Effector CD8-positive, alpha-beta T cell (primary cell): ENCODE measurements at regions not wholly inside any gene's neighbourhood (a gene's known extent, or its start where the extent isn't known, plus 50 kb on each side); places are given as distances from the start of the nearest gene placed in this dataset.

ENCODE experiments used
- DNase-seq: peaks from one replicate; lab custom pipeline; 2025; lab: John Stamatoyannopoulos, UW

DNA sequence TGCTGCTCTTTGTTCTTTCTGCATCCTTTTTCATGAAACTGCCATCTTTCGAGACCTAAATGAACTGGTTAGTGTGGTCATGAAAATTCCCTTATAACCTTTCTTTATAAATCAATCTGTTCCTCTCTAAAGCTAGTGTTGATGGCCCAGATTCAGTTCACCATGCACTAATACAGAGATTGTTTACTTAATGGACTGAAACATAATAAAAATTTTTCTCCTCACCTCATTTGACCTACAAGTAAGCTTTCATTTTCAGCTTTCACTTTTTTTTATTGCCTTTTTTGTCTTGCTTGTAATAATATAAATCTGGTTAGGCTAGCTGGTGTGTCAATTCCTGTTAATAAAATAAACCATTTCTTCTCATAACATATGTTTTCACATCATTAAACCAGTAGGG lies 183.8 kb downstream of the CCDC59 start:
- no peak for DNase-seq

DNA sequence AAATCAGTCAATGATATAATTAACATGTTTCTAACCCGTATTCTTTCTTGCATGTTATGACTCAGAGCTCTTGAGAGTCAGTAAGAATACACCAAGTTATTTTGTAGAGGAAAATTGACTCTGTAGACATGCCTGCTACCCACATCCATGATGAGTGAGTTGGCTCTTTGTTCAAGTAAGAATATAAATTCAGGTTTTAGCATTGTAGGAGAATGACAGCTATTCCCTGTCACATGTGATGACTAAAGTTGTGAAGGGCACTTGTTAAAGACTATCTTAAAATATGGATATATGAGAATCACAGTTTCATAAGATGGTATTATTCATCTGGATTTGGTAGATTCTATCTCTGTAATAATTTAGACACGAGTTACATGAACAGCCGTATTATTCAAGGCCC lies 209.1 kb downstream of the CCDC59 start:
- no peak for DNase-seq

DNA sequence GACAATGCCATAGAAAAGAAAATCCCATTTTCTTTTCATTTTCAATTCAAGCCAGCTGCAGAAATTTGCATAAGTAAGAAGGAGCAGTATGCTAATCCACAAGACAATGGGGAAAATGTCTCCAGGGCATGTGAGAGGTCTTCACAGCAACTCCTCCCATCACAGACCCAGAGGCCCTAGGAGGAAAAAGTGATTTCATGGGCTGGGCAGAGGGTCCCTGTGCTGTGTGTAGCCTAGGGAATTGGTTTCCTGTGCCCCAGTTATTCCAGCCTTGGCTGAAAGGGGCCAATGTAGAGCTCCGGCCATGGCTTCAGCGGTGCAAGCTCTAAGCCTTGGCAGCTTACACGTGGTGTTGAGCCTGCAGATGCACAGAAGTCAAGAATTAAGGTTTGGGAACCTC lies 211.4 kb downstream of the CCDC59 start:
- DNase-seq: no peak

DNA sequence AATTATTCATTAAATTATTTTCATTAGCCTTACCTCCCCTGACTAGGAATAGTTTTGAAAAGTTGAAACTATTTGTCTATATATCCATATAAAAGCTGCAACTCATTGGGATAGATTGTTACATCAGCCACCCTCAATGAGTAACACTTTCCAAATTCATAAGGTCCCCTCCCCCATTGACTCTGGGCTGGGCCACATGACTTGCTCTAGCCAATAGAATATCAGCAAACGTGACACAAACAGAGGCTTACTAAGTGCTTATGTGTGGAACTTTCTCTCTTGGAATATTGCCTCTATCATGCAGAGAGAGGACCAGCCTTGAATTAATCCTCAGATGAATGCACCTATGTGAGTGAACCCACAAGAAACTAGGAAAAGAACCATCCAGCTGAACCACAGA lies 213.7 kb downstream of the CCDC59 start:
- no peak for DNase-seq

DNA sequence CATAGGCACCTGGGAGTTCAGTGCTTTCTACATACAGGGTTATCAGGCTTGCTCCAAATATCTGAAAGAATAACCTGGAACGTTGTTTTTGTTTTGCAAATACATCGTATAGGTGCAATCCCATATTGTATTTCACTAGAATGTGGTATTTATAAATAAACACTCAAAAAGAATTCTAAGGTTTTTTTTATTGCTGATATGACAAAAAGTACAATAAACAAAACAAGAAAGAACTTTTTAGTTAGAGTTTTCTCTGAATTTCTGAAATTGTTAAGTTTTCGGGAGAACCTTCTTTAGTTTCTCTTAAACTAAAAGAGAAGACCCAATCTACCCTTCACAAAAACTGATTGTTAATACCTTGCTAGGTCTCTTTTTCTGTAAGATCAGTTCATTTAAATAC lies 225.8 kb downstream of the CCDC59 start:
- DNase-seq: no peak

DNA sequence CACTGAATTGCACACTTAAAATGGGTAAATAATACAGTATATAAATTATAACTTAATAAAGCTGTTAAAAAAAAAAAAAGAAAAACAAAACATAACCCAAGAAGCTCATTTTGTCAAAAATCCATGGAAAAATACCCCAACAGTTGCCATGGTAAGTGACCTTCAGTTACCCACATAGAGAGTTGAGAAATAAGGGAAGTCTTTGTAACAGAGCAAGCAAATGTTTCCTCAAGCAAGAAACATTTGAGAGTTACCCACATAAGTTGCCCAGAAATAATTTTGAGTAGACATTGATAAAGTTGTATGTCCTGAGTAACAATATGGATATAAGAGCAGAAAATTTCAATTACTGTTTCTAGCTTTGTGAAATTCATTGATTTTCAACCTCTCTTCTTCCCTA lies 227.4 kb downstream of the CCDC59 start:
- DNase-seq: no peak

DNA sequence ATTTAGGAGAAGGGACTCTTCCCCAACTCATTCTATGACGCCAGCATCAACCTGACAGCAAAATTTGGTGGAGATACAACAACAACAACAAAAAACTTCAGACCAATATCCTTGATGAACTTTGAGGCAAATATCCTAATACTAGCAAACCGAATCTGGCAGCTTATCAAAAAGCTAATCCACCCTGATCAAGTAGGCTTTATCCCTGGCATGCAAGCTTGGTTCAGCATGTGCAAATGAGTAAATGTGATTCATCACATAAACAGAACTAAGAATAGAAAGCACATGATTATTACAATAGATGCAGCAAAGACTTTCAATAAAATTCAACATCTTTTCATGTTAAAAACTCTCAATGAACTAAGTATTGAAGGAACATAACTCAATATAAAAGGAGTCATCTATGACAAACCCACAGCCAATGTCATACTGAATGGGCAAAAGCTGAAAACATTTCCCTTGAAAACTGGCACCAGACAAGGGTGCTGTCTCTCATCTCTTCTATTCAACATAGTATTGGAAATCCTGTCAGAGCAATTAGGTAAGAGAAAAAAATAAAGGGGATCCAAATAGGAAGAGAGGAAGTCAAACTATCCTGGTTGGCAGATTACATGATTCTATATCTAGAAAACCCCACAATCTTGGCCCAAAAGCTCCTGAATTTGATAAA lies 233.3 kb downstream of the CCDC59 start:
- DNase-seq: no peak

DNA sequence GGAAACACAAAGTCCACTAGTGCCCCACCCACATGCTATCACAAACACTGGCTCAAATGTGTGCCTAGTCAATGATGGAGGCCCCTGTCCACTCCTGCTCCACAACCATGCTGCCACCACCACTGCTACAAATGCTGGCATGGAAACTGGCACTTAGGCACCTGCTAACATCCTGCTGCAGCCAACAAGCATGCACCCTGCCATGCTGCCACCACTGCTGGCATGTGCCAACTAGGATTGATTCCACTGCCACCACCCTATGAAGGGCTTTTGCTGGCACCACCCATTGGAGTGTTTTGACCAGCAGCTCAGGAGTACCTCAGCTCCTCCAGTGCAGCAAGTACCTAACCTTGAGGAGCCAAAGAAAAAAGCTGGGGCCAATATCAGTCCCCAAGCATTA lies 236.6 kb downstream of the CCDC59 start:
- DNase-seq: no peak

DNA sequence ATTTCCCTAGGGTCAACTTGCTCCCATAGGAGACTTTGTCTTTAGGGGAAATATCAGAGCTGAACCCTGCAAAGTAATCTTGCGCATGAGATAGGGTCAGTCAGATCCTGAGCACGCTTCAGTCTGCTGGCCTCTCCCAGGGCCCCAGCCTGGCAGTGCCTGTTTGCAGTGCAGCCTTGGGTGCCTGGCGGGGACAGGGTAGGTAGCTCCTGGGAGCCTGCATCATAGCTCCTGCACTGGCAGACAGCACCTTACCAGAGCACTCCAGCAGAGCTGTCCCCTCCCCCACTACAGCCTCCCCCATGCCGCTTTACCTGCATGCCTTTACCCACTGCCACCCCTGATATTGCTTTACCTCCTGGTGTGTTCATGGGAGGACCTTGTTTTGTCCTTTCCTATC lies 237.3 kb downstream of the CCDC59 start:
- DNase-seq: no peak

DNA sequence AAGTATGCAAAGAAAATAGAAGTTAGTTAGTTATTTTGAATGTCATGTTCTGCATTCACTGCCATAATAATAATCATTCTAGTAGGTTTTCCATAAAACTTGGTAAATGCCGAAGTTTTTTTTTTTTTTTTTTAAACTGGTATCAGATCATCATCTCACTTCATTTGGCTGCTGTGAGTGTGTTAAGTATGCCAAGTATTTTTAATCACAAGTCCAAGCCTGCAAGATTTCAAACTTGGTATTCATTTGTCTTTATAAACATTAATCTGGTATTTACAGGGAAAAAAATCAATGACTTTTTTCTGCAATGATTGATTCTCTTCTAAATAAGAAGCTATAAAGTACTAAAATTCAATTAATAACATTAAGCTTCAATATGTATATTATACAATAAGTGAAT lies 248.9 kb downstream of the CCDC59 start:
- no peak for DNase-seq

DNA sequence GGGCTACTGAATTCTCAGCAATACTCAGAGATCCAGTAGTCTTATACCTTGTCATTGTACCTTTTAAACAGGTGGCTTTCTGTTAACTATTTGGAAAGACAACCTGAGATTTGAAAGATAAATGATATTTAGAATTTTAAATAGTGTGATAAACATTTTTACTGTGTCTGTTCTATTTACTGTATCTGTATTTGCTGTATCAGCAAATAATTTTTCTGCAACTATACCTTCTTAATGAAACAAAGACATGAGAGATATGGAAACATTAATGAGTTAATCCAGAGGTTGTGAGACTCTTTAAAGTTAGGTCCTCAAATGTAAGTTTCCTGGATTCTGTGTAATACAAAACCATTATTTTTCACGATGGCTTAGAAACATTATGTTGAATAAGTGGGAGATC lies 249.6 kb downstream of the CCDC59 start:
- DNase-seq: no peak

DNA sequence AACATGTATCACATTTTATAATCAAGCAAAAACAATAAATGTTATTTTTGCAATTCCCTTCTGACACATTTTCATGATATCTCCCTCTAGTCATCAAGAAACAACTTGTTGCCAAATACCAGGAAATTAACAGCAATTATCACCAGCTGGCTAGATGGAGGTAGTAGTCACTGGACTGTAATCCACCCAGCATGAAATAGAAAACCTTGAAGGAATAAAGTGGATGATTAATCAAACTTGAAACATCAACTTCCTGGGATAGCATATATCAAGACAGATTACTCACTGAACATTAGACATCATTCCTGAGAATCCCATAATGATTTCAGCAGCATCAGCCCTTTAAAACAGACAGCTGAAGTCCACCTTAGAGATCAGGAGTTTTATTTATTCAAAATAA lies 259.0 kb downstream of the CCDC59 start:
- DNase-seq: no peak

DNA sequence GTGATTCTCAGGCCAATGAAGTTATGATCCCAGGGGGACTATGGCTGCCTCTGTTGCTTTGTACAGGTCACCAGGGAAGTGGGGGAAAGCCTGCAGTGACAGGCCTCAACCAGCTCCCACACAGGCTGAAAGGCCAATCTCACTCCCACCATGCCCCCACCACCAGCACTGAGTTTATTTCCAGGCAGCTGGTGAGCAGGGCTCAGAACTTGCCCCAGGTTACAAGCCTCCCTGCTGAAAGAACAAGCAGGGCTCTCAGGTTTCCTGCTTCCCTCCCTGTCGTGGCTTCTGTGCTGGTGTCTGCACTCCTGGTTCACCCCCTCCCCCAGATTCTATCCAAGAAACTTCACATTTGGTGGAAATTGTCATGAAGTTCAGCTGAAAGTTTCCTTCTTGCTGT lies 260.3 kb downstream of the CCDC59 start:
- DNase-seq: no peak

DNA sequence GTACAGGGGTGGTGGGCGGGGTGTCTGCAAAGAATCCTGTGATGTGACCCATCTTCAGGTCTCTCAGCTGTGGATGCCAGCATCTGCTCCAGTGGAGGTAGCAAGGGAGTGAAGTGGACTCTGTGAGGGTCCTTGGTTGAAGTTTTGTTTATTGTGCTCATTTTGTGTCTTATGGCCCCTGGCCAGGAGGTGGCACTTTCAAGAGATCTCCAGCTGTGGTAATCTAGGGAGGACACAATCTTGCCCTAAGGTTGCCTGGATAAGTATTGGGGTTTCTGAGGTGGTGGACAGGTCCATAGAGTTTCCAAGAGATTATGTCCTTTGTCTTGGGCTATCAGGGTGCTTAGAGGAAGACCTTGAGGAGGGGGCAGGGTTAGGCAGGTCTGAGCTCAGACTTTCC lies 260.7 kb downstream of the CCDC59 start:
- no peak for DNase-seq

DNA sequence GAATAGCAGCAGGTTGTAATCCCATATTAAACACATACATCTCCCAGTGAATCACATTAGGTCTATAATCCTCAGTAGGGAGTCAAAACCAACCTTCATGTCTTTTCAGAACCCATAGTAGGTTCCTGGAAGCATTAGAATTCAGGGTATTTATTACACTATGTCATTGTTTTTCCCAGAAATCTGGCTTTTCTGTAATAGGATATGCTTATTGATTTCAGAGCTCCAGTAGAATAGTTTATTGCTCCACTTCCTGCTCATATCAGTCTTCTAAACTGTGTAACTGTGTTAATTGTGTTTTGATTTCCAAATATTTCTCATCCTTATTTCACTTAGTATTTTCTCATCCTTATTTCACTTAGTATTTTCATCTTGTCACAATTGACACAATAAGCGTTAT lies 268.0 kb downstream of the CCDC59 start:
- no peak for DNase-seq

DNA sequence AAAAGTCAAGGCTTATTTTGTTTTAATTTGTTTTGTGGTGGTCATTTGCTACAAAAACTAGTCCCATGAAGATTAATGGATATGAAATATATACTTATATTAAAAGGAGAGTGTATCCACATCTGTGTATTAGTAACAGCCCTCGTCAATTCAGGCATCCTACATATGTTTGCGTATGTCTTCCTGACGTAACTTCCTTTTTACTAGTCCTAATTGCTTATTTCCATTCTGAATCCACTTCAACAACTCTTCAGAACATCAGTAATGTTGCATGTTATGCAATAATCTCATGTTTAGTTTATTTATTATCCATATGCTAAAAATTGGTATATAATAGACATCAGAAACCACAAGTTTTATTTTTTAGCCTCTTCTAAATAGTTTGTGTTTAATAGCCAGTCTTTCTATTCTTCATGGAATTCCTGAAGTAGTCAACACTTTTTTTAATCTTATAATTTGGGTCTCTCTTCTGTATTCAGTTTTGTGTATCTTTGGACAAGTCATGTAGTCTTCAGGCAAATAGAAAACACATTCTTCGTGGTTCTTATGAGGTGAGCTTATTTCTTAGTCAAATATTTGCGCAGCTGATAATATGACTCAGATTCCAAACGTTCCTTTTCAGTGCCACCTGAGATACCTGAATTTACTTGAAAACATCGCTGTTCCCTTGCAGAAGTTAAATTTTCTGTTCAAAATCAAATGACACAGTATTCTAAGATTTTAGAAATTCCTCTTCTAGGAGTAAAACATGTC lies 268.6 kb downstream of the CCDC59 start:
- no peak for DNase-seq

DNA sequence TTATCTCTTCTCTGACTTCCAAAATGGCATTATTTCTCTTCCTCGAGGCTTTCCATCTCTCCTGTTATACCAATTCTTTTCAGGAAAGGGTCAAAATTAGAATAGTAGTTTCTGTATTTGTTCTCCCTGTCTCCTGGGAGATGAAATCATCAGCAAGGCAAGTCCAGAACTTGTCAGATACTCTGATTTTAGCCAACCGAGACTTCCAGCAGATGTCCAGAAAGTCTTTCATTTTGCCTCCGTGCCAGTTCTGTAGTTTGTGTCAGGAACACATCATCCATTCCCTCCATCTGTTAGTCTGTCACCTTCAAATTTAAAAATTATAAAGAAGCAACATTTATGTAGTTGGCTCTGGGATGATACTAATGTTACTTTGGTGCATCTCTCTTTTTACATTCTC lies 275.7 kb downstream of the CCDC59 start:
- no peak for DNase-seq

DNA sequence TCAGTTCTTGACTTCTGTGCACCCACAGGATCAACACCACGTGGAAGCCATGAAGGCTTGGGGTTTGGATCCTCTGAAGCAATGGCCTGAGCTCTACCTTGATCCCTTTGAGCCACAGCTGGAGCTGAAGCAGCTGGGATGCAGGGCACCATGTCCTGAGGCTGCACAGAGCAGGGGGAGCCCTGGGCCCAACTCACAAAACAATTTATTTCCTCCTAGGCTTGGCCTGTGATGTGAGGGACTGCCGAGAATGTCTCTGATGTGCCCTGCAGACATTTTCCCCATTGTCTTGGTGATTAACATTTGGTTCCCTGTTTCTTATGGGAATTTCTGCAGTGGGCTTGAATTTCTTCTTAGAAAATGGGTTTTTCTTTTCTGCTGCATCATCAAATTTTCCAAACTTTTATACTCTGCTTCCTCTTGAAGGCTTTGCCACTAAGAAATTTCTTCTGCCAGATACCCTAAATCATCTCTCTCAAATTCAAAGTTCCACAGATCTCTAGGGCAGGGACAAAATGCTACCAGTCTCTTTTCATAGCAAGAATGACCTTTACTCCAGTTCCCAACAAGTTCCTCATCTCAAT lies 288.2 kb downstream of the CCDC59 start:
- DNase-seq: no peak

DNA sequence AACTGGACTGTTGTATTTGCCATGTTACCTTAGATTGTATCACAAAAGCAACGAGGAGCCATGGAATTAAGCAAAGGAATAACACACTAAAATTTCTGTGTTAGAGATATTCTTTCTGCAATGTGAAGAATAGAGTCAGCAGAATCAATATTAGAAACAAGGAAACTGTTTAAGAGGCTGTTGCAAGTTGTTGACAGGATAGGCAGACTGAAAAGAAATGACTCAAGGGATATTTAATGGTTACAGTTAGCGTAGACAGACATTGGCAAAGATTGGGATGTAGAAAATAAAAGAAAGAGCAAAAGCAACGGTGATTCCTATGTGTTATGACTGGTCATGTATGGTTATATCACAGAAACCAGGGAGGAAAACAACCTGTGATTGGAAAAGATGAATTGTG lies 299.0 kb upstream of the PPFIA2 start:
- no peak for DNase-seq

DNA sequence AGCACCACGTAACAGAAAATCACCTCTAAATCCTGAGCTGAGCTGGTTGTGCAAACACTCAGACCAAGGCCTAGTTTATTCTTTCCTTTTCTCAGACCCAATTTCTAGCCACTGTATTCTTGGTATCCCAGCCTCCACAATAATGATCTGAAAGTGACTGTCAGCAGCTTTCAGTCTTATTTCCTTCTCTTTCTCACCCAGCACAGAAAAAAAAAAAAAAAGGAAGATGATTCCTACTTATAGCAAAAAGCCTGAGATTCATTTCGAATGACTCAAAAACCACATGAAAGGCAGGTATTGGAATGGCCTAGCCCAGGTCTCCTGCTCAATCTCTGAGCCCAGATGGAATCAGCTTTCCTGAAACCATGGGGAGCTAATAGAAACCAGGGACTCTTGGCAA lies 298.6 kb upstream of the PPFIA2 start:
- DNase-seq: no peak

DNA sequence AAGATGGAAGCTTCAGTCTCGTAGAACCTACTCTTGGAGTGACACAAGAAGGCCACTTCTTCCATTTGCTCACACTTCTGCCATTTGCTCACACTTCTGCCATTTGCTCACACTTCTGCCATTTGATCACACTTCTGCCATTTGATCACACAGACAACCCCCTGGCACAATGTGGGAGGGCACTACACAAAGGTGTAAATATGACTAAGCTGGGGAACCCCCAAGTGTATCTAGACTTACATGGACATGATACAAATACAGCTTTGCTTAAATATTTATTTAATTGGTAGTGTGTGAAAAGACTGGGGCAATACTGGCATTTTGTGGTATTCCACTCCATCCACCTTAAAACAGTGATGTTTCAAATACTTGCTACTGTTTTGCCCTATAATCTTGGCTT lies 296.2 kb upstream of the PPFIA2 start:
- no peak for DNase-seq

DNA sequence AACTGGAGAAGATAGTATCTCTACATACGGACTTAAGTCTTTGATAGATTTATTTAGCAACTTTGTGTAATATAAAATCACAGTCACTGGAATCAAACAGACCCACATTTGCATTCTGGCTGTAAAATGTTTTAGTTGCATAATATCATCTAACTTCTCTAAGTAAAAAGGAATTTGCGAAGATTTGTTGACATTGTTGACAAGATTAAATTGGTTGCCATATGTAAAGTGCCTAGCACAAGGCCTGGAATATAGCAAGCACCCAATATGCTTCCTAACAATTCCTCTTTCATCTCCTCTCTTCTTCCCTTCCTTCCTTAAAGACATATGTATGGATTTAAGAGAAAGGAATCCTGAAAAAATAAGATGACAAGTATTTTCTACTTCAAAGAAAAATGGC lies 295.4 kb upstream of the PPFIA2 start:
- no peak for DNase-seq

DNA sequence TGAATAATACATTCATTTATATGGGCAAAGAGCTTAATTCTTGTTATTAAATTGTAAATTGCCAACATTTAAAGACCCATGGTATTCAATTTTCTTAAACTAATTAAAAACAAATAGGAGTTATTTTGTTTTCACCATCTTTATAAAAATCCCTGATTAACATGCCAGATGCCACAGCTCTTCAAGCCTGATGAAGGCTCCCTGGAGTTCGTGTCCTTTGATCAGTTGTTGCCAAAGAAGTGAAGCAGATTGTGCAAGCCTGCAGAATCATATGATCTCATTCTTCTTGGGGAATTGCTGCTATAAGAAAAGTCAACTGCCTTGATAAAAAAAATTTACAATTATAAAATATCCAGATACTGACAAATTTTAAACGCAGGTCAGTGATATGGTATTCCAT lies 288.3 kb upstream of the PPFIA2 start:
- DNase-seq: no peak
